ENCODE measurements at regions not wholly inside any gene's neighbourhood (a gene's known extent, or its start where the extent isn't known, plus 50 kb on each side); places are given as distances from the start of the nearest gene placed in this dataset.

GRCh38 chr6:54519161-54519560 lies 210.9 kb downstream of the TINAG start:
- Histone ChIP-seq H3K4me1 (ENCODE audit: insufficient read depth, low read length) (no peaks in the 10 kb centered on the region), H3K79me2 (ENCODE audit: insufficient read depth, low read length) (no peaks in the 10 kb centered on the region), H3K9me3 (ENCODE audit: control insufficient read depth, low read depth, low read length) (no peaks in the 10 kb centered on the region), H2BK5ac (ENCODE audit: insufficient read length, low read length) (no peak overlapping the region), H2AK5ac (ENCODE audit: insufficient read length, low read length) (no peak overlapping the region), H2BK12ac (ENCODE audit: insufficient read length, low read depth, low read length) (no peak overlapping the region), H3K27me3 (ENCODE audit: insufficient read depth, low read length) (no peaks in the 10 kb centered on the region), H3K9ac (ENCODE audit: extremely low read depth, insufficient read length, low read length) (no peak overlapping the region), H4K91ac (ENCODE audit: insufficient read length, low read depth, low read length) (no peak overlapping the region), H3K79me1 (ENCODE audit: insufficient read depth, low read depth, low read length, poor library complexity, severe bottlenecking) (no peaks in the 10 kb centered on the region), H3K56ac (ENCODE audit: insufficient read length, low read depth, low read length) (no peak overlapping the region), H3K14ac (ENCODE audit: insufficient read depth, low read length) (no peak overlapping the region), H4K20me1 (ENCODE audit: control insufficient read depth, insufficient read depth, insufficient read length) (no peaks in the 10 kb centered on the region), H4K8ac (replicated peaks; ENCODE audit: insufficient read length, low read depth, low read length) (no peak overlapping the region), H3T11ph (ENCODE audit: low read length) (no peak overlapping the region), H3K4me2 (ENCODE audit: insufficient read depth, insufficient read length, low read length) (no peak overlapping the region), H3K18ac (ENCODE audit: insufficient read length, low read depth, low read length) (no peak overlapping the region), H4K5ac (ENCODE audit: insufficient read length, low read depth, low read length) (no peak overlapping the region), H2BK15ac (ENCODE audit: low read depth, low read length) (no peak overlapping the region), H3K23ac (ENCODE audit: insufficient read length, low read depth, low read length) (no peak overlapping the region), H2BK120ac (ENCODE audit: low read depth, low read length, poor library complexity, severe bottlenecking) (no peak overlapping the region), H3K27ac (ENCODE audit: insufficient read length, low read depth, low read length) (no peak overlapping the region), H3K4ac (ENCODE audit: low read depth, low read length) (no peak overlapping the region), H2BK20ac (ENCODE audit: low read depth, low read length, poor library complexity, severe bottlenecking) (no peak overlapping the region), H2AFZ (ENCODE audit: low read length) (no peak overlapping the region), H3K23me2 (ENCODE audit: insufficient read length, low read depth, low read length, poor library complexity, severe bottlenecking) (no peaks in the 10 kb centered on the region)
- Mint-ChIP-seq H3K4me3 (no peak overlapping the region), H3K4me1 (no peaks in the 10 kb centered on the region), H3K36me3 (ENCODE audit: insufficient read depth in 1 of 3, low read depth in 3 of 3) (no peaks in the 10 kb centered on the region), H3K27me3 (ENCODE audit: low read depth) (no peaks in the 10 kb centered on the region; the same call in 1 of the 2 replicates), H3K27ac (no peak overlapping the region), H3K9me3 (no peaks in the 10 kb centered on the region)
- no CpG with 5 or more reads among the region's 3 CpGs for WGBS (ENCODE audit: extremely low coverage, insufficient read length, low lambda C conversion rate)
- DNase-seq = no peak
- no peak for TF ChIP-seq CTCF (conservative IDR thresholded peaks at IDR 0.05)

Data from H9 (cell line).